ENCODE measurements at regions not wholly inside any gene's neighbourhood (a gene's known extent, or its start where the extent isn't known, plus 50 kb on each side); places are given as distances from the start of the nearest gene placed in this dataset.
"Not testable (repeated sequence)": the region's sequence is repeated elsewhere in the genome, so short reads cannot be mapped to it uniquely, and the experiment has no call there.

DNA sequence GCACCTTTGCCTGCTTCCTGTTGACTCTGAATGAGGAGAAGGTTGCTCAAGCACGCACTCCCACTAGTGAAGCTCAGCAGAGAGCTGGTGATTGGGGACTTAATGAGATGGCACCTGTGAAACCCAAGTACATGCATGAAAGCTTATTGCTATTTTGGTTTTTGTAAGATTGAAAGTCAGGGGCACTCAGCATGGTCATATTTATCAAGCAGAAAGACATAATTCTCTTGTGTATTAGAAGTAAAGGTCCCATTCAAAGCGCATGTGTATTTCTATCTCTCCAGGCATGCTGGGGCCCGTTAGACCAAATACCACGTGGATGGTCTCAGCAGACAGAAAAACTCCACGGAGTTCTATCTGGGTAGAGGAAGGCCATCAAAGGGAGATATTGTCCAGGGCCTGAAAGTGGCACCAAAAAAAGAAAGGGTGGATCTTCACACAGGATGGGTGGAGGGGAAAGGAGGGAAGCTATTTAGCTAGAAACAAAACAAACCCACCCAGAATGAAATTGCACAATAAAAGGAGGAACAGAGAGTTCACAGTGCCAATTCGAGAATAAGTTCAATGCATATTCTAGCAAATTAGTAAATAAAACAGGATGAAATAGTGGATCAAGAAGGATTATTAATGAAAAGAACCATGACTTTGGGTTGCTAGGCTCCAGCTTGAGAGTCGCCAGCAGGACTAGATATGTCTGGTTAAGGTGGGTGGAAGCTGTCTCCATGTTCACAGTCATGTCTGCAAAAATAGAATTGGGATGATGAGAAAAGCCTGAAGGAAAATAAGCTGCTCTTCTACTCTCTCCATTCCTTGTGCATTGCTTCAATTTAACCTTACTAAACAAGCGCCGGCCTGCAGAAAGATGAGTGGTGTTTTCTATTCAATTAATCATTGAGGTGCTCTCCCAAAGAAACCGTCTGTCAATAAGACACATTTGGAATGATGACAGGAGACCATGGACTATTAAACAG, 224.9 kb upstream of the DTNBP1 start:
- no peak for DNase-seq (ENCODE audit: low read depth)
- no peak overlapping the region for H3K4me3 ChIP-seq (ENCODE audit: low read depth, low read length)

DNA sequence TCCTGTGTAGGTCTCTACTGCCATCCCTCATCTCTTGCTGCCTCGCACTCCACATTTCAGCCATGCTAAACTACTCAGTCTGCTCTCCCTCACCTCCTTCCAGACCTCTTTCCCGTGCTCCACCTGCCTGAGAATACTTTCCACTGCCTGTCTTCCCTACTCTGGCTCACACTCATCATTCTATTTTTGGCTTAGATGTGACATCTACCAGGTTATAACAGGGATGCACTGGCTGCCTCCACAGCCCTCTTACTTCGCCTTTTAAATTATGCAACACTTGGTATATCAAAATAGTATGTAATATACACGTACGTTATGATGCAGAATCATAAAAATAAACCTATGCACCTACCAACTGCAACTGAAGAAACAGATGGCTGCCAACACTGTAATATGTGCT, 222.8 kb upstream of the DTNBP1 start:
- H3K4me3 ChIP-seq (ENCODE audit: low read depth, low read length), result no peak overlapping the region
- DNase-seq (ENCODE audit: low read depth), result no peak

GRCh38 chr6:15883593-15883992, 220.8 kb upstream of the DTNBP1 start:
- not testable (repeated sequence) for DNase-seq (ENCODE audit: low read depth); H3K4me3 ChIP-seq (ENCODE audit: low read depth, low read length)

DNA sequence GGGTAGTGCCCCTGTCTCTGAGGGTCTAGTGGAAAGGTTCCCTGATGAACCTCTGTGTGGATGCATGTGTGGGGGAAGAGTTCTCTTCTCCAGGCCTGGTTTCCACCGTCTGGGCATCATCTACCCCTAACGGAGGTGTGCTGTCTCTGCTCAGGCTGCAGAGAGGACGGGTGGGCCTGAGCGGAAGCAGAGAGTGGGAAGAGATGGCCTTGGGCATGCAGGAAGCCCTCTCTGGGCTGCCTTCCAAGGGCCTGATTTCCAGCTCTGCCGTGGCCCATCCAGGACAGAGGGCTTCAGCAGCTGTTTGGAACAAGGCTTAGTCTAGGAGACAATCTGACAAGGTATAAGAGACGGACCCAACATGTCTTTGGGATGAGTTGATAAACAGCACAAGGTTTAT, 220.1 kb upstream of the DTNBP1 start:
- DNase-seq (ENCODE audit: low read depth), result no peak
- no peak overlapping the region for H3K4me3 ChIP-seq (ENCODE audit: low read depth, low read length)

DNA sequence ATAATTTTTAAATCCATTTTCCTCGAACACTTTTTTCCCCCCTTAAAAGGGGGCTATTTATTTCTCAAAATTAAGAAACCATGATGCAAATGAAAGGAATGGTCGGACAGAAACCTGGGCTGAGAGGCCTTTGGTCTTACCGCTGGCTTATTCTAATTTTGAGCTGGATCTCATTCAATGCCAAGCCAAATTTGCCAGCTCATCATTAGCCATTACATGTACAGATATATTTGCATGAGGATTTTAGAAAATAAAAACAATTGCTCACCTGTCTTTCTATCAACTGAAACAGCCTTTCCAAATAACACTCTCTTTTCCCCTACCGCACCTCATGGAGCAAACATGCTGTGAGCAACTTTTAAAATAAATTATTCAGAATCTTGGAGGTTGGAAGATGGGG, 219.5 kb upstream of the DTNBP1 start:
- H3K4me3 ChIP-seq (ENCODE audit: low read depth, low read length), result no peak overlapping the region
- no peak for DNase-seq (ENCODE audit: low read depth)

GRCh38 chr6:15881150-15881549, 218.3 kb upstream of the DTNBP1 start:
- no peak for DNase-seq (ENCODE audit: low read depth)
- H3K4me3 ChIP-seq (ENCODE audit: low read depth, low read length), result no peak overlapping the region

DNA sequence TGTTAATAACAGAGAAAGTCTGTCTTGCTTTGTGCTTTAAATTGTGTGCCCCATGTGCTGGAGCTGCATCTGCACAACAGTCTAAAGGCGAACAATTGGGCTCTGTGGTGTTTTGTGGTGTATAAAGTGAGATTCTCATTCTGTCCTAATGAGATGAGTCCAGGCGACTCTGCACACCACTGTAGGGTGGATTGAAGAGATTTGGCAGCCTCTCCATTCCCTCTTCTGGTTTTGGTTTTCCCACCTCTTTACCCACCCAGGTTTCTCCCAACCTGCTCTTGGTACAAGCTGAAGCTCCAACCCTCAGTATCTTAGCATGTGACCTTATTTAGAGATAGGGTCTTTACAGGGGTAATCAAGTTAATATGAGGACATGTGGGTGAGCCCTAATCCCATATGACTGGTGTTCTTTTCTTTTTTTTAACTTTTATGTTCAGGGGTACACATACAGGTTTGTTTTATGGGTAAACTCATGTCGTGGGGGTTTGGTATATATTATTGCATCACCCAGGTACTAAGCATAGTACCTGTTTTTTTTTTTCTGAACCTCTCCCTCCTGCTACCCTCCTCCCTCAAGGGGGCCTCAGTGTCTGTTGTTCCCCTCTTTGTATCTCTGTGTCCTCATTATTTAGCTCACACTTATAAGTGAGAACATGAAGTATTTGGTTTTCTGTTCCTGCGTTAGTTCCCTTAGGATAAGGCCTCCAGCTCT, 217.6 kb upstream of the DTNBP1 start:
- H3K4me3 ChIP-seq (ENCODE audit: low read depth, low read length), result no peak overlapping the region
- DNase-seq (ENCODE audit: low read depth), result no peak

DNA sequence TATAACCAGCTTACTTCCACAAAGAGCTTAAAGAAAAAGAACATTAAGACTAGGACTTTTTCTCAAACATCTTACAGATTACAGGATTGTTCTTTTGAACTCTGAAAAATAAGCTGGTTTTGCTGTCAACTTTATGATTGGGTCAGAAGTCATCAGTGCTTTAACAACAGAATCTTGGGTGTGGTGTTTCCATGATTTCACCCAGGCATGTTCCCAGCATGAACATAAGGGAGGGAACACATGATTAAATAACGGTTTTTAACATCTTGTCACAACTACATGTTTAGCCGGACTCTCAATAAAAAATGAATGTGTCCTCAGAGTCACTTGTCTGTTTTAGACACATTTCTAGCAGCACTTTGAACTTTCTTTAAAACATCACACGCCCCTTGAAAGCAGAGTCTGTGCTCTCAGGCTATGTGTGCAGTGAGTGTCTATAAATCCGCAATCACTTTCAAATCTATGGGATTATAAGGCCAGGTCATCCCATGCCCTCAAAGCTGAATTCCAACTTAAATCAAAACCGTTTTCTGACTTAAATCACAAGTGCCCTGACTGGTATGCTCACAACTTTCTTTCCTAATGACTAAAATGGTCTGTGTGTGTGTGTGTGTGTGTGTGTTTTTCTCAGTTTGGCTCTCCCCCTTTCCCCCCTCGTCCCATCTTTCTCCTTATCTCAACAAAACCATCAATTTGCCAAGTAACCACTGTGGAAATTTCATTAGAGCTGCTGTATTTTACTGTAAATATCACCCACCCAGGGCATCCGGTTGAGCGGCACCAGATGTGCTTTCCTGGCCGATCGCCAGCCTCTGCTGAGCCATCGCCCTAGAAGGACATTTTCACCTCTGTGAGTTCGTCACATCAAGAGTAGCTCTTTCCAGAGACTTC, 216.8 kb upstream of the DTNBP1 start:
- no peak for DNase-seq (ENCODE audit: low read depth)

GRCh38 chr6:15877231-15877630, 214.4 kb upstream of the DTNBP1 start:
- no peak for DNase-seq (ENCODE audit: low read depth)
- no peak overlapping the region for H3K4me3 ChIP-seq (ENCODE audit: low read depth, low read length)

More for the DNA sequence above, 216.8 kb upstream of the DTNBP1 start:
- no peak overlapping the region for H3K4me3 ChIP-seq (ENCODE audit: low read depth, low read length)

DNA sequence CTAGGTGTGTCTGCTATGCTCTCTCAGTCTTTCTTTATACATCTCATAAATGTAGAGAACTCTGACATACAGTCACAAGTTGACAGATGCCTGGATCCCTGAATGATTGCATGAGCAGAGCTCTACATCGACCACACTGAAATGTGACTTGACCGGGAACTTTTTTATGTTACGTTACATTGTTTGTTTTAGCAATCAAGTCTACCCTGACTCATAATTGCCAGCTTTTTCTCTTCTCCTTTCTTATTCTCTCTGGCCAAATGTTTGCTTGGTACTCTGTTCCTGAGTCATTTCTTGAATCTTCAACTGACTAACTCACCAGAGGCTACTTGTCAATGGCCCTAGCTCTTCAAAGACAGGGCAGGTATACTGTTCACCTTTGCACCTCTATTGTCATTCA, 213.6 kb upstream of the DTNBP1 start:
- H3K4me3 ChIP-seq (ENCODE audit: low read depth, low read length), result no peak overlapping the region
- no peak for DNase-seq (ENCODE audit: low read depth)

- H3K4me3 ChIP-seq (ENCODE audit: low read depth, low read length), result no peak overlapping the region
- no peak for DNase-seq (ENCODE audit: low read depth)
Measured at GRCh38 chr6:15875797-15876196, 213.0 kb upstream of the DTNBP1 start.

DNA sequence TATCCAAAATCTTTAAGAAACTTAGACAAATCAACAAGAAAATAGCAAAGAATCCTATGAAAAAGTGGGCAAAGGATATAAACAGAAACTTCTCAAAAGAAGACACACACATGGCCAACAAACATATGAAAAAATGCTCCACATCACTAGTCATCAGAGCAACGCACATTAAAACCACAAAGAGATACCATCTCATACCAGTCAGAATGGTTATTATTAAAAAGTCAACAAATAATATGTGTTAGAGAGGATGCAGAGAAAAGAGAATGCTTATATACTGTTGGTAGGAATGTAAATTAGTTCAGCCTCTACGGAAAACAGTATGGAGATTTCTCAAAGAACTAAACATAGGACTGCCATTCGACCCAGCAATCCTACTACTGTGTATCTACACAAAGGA, 212.0 kb upstream of the DTNBP1 start:
- H3K4me3 ChIP-seq (ENCODE audit: low read depth, low read length), result no peak overlapping the region
- DNase-seq (ENCODE audit: low read depth), result no peak

- no peak overlapping the region for H3K4me3 ChIP-seq (ENCODE audit: low read depth, low read length)
- no peak for DNase-seq (ENCODE audit: low read depth)
Measured at GRCh38 chr6:15874326-15874725, 211.5 kb upstream of the DTNBP1 start.

GRCh38 chr6:15872241-15873103, 209.6 kb upstream of the DTNBP1 start:
- DNase-seq (ENCODE audit: low read depth), result no peak
- H3K4me3 ChIP-seq (ENCODE audit: low read depth, low read length), result no peak overlapping the region

- no peak overlapping the region for H3K4me3 ChIP-seq (ENCODE audit: low read depth, low read length)
- DNase-seq (ENCODE audit: low read depth), result no peak
Measured at GRCh38 chr6:15871276-15871675, 208.4 kb upstream of the DTNBP1 start.

DNA sequence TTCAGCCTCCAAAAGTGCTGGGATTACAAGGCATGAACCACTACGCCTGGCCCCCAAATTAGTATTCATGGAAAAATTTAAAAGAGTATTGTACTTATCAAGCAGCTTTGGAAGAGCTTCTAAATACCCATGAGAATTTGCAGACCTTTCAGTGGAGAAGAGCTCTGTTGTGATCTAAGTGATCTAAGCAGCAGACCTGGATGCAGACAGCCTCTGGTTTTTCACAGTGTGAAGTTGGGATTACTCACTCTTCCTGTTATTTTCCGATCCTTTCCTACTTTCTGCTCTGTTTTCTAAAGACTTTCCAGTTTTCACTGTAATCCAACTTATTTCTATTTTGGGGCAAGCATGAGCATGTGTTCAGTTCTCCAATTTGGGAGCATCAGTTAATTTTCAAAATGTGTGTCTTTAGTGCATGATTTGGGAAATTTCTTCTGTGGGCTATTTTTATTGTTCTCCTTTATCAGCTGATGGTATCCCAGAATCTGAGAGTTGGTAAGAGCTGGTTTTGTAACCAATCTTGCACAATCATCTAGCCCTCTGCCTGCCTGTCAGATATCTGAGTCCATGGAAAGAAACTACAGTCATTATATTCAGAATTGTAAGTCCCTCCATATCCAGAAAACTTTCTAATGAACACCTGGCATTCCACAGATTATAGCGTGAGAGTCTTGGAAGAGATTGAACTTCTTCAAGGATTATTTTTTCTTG, 207.7 kb upstream of the DTNBP1 start:
- no peak for DNase-seq (ENCODE audit: low read depth)
- H3K4me3 ChIP-seq (ENCODE audit: low read depth, low read length), result no peak overlapping the region

DNA sequence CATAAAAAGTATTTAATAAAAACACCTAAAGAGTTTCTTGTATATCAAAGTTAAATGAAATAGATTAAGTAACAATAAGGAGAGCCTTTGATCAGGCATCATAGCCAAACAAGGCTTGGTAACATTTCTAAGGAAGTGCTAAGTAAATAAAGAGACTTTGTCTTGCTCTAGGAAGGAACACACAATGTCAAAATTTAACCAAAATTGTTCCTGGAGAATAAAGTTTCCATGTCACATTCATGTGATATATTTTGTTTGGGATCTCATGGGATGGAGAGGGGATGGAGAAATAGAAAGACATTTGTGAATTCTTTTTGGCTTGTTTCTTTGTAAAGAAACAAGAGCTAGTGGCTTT, 201.9 kb upstream of the DTNBP1 start:
- no peak for DNase-seq (ENCODE audit: low read depth)
- H3K4me3 ChIP-seq (ENCODE audit: low read depth, low read length), result no peak overlapping the region

DNA sequence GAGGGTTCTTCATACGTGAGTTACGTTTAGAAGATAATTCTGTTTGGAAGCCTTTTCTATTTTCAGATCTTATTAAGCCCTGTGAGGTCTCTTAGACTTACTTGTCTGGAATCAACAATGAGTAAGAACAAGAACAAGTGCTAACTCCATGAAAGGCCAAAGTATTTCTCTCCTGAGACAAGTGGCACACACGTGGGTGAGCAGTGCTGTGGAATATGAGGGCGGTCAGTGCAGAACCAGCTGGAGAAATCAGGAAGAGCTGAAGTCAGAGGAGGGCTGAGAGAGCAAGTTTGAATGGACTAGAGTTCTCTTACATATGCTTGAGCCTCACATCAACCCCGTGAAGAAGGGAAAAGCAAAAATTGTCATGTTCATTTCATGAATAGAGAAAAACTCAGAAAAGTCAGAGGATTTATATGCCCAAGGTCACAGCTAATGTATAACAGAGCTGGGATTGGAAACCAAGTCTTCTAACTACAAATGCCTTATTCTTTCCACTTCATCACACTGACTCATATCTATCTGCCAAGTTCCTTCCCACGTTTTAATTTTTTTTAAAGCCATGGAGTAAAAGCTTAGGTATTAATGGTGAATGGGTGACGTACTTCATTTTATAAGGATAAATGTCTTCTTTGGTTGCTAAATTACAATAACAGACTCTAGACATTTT, 201.3 kb upstream of the DTNBP1 start:
- no peak for DNase-seq (ENCODE audit: low read depth)
- H3K4me3 ChIP-seq (ENCODE audit: low read depth, low read length), result no peak overlapping the region
